Caki2 (cell line): ENCODE measurements at regions not wholly inside any gene's neighbourhood (a gene's known extent, or its start where the extent isn't known, plus 50 kb on each side); places are given as distances from the start of the nearest gene placed in this dataset.

Experiments used
- DNase-seq: peaks from one replicate; pipeline ENCODE4 v3.0.0-alpha.2; 2015; ENCODE audit warnings: low read depth
- in situ Hi-C: cut with HindIII; loops from 2 replicates; pipeline ENCODE4 v1.10.0; 2016; ENCODE audit warnings: low sequenced_read_pairs, low pct_unique_long_range_greater_than_20kb, mixed read lengths

DNA sequence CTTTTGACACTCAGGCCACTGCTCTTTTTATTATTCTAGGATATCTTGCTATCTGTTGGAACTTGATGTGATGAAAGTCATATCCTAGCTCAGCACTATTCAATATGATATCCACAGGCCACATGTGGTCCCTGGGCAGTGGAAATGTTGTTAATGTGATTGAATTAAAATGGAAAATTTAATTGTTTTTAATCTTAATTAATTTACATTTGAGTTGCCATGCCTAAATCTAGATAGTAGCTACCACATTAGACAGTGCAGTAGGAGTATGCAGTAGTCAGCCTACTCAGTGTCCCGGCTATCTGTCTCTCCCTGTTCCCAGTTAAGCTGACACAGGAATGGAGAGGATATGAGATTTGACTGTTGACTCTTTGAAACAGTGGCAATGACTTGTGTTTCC, 460.2 kb downstream of the GBE1 start:
- DNase-seq, result no peak
- in situ Hi-C loops, result no loop called here

DNA sequence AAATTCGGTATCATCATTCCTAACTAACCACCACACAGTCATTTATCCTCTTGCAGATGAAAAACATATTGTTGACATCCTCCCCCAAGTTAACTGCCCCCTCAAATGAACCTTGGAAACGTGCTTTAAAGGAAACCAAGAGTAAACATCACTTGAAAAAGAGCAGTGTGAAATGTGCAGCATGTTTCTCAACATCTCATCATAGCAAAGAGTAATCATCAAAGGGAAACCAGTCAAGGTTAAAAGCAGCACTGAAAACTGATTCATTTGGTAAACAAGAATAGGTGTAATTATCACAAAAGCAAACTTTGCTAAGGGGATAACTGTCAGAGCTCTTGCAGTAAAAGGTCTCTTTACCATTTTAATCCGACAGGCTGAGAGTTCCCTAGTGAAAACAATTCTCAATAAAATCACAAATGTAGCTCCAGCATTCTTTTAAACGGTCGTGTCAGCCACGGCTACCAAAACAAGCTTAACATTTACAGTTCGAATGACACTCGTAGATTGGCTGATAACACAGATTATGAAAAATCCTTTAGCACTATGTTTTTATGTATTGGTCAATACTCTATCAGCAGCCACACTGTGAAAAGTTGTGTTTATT, 461.0 kb downstream of the GBE1 start:
- DNase-seq, result no peak
- in situ Hi-C loops, result no loop called here

DNA sequence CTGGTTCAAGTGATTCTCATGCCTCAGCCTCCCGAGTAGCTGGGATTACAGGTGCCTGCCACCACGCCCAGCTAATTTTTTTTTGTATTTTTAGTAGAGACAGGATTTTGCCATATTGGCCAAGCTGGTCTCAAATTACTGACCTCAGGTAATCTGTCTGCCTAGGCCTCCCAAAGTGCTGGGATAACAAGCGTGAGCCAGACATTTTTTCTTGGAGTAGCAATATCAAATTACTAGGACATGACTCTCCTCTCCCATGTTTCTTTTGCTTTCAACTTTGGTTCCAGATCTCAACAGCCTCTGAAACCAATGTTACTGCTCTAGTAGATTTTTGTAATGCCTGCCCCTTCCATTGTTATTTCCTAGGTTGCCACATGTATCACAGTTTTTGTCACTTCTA, 462.0 kb downstream of the GBE1 start:
- in situ Hi-C loops, result no loop called here
- DNase-seq, result no peak

DNA sequence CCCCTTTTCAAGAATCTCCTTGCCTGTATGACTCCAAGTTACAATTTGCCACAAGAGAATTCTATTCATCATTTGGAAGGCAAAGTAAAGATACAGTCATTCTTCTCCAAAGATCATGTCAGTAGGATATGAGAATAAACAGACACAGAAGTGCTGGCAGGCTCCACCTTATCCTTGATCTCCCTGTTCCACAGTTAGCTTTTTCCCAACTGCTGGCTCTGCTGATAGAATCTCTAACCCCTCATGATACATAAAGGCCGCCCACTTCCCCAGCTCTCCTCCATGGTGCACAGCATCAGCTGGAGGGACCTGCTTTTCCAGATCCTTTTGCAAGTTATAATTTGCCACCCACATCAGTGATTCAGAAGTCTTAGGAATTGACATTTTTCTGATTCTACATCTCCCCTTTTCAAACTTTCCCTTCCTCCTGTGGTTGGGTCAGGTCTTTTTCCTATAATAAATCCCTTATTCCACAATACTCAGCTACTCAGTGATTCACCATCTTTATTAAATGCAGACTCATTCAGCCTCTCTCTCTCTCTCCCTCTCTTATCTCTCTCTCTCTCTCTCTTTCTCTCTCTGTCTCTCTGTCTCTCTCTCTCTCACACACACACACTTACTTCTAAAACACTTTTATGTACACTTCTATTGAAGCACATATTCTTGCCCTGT, 465.4 kb downstream of the GBE1 start:
- in situ Hi-C loops, result no loop called here
- no peak for DNase-seq

DNA sequence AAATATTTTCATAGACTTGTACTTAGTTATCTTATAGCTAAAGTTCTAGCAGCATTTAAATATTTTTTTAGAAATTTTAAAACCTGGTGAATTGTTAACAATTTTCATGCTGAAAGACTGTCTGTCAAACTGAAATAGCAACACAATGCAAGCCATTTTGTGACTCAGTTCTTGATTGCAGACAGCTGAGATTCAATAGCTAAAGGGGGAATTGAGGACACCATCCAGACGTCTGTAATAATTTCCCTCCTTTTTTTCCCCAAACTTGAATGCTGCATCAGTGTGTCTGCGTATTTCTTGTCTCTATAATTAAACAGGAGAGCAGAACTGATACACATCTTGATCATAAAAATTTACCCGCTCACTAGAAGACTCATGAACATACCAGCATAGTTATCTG, 468.3 kb downstream of the GBE1 start:
- DNase-seq, result no peak
- in situ Hi-C loops, result no loop called here

DNA sequence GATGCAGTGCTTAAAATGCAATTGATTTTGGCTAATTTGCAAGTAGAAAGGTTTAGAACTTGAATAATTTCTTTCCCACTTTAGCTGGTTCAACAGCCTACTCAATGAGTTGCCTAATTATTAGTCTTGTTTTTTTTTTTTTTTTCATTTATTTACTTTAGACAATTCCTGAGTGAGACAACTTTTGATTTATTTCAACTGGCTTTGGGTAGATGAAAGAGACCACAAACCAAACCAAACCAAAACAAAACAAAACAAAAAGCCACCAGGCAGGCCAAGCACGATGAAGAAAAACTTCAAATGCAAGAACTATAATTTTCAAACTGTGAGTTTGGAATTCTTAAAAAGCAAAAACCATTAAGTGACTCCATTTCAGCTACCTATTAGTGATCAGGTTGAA, 469.9 kb downstream of the GBE1 start:
- in situ Hi-C loops, result no loop called here

DNA sequence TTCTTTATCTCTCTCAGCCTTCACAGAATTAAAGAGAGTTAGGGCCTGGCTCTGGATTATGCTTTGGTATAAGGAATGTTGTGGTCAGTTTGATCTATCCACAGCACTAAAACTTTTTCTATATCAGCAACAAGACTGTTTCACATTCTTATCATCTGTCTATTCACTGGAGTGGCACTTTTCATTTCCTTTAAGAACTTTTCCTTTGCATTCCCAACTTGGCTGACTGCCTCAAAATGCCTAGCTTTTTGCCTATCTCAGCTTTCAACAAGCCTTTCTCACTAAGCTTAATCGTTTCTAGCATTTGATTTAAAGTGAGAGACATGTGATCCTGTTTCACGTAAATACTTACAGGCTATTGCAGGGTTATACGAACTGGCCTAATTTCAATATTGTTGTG, 471.8 kb downstream of the GBE1 start:
- in situ Hi-C loops, result no loop called here
- DNase-seq, result no peak

More for the DNA sequence above, 469.9 kb downstream of the GBE1 start:
- DNase-seq, result no peak

DNA sequence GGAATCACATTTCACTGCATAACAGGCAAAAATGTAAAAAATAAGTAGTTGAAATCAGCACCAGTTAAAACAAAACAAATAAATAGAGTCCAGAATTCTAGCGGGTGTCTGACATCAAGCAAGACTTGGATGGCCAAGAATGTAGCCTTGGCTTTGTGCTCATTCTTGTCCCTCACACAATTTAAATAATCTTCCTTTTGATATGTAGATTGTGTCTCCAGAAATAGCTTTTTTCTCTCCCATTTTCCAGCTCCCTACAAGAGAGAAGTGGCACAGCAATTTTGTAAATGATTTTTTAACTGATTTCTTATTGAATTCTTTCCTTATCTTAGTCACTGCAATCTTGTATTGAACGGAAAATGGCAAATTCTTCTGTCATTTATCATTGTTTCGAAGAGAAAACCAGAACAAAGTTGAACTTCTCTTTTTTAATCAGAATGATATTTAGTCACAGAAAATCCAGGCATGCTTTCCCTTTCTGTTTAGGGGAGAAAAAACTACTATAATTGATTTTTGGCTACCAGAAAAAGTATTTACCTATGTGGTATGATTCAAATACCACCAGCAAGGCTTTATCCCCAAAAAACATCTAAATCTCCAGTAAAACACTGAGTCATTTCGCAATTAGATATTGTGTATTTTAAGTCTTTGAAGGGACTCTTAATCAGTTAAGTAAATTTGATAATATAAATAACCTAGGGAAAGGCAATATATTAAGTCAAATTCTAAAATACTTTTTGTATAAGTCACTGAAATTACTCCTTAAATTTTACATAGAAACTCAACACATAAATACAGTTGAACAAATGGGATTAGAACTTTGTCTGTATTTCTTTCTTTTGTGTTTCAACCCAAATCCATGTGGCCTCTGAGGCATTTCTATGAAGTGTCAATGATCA, 481.7 kb downstream of the GBE1 start:
- no peak for DNase-seq
- in situ Hi-C loops, result no loop called here

DNA sequence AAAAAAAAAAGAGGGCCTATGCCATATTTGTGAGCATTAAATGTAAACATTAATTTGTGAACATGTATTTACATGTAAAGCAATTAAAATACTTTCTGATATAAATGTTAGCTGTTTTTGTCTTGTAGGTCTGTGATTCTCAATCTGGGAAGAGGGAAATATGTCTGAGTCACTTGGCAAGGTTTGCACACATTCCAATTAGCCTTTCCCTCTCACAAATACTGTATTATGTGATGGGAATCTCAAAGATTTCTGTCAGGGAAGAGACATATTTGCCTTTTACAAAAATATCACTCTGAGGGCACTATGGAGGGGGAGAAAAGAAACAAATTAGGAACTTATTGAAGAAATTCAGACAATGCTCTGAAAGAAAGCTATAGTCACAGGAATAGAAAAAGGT, 483.6 kb downstream of the GBE1 start:
- in situ Hi-C loops, result no loop called here
- DNase-seq, result no peak

DNA sequence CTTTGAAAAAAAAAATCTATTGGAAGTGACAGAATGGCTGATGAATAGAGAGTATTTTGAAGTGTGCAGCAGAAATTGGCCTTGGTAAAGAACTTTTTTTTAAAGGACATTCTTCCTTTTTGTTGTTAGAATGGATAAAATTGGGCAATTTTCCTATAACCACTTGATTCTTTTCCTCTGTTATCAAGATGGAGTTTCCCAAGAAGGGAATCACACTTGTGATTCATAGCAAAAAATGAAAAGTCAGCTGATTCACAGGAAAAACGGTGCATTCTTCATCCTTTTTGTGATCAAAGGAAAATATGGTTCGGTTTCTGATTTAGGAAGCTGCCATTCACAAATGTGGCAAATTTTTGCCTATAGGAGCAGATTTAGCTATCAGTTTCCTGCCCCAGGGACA, 486.8 kb downstream of the GBE1 start:
- in situ Hi-C loops, result no loop called here
- no peak for DNase-seq

DNA sequence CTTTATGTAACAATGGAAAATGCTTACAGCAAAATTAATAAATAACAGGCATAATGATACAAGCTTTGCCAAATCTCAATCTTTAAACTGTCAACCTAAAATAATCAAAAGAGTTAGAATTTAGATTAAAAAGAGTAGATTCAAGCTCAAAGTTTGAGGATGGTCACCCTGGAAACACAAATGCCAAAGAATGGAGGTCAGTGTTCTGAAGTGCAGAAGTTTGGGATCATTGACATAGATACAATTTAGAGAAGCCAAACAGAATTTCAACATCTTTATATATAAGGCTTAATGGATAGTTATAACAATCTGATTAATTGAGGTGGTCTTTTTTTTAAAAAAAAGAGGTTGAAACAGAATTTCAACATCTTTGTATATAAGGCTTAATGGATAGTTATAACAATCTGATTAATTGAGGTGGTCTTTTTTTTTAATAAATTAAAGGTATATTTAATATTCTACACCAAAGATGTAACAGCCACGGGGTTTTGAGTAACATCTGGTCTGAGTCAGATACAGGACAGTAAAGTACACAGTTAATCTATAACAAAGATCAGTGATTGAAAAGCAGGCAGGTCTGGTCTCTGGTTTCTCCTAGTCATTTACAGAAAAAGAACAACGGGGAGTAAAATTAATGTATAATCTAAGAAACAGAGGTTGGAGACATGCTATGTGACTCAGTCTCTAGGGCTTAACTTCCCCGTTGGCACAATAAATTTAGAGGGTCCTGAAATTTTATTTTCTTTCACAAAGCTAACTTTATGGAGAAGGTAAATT, 490.7 kb downstream of the GBE1 start:
- DNase-seq, result peak; percentile 64
- in situ Hi-C loops, result no loop called here

DNA sequence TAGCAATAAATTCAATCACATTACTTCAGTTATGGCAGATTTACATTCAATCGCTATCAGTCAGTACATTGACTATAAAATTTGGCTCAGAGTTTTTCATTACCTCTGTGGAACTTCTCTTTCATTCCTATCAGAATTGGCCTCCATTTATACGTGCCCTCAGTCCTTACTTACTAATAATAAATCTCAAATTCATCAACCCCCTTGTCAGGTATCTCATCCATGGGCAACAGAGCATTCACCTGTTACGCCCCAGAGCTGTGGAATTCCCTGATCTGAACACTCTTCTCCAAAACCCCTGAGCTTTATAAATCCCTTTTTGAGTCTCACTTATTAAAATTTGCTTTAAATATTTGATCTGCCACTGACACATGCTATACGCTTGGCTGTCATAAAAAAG, 492.9 kb downstream of the GBE1 start:
- in situ Hi-C loops, result no loop called here

DNA sequence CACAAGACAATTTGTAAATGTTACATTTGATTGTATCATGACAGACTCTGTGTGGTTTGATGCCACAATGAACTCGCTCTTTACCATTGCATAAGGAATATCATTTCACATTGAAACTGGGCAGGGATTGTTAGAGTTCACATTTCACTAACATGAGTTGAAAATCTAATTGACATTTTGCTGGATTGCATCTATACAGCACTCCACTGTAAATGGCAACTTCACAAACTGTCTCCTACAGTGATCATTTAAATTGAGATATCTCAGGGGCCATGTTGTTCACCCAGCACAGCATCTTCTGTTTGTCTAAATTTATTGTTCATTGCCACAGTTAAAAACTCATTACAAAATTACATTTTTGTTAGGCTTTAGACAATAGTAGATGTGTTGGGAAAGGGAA, 499.4 kb downstream of the GBE1 start:
- in situ Hi-C loops, result no loop called here
- DNase-seq, result no peak

More for the DNA sequence above, 492.9 kb downstream of the GBE1 start:
- DNase-seq, result peak; percentile 39

DNA sequence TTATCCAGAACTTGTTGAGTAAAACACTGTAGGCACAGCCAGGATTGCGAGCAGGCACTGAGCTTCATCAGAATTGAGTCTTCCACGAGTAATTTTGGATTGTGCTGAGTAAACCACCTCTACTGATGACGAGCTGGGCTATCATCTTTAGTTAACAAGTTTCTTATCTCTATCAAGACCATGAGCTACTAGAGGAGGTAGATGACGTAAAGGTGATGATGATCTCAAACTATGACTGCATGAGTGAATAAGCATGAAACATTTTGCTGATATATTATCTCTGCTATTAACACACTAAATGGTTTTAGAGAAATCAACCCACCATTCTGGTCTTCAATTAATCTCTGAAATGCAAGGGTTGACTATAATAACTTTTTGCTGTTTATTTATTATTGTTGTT, 506.0 kb downstream of the GBE1 start:
- DNase-seq, result no peak
- in situ Hi-C loops, result no loop called here

DNA sequence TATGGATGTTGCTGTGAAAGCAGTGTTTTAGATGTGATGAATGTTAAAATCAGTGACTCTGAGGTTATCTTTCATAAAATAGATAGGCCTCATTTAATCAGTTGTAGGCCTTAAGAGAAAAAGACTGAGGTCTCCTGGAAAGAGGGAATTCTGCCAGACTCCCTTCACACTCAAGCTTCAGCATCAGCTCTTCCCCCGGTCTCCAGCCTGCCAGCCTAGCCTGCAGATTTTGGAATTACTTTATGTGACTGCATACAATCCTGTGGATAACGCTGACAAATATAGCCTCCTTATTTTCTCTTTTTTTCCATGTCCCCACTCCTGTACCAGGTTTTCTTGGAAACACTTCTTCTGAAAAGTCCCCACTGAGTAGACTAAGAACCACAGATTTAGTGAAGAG, 510.3 kb downstream of the GBE1 start:
- in situ Hi-C loops, result no loop called here

DNA sequence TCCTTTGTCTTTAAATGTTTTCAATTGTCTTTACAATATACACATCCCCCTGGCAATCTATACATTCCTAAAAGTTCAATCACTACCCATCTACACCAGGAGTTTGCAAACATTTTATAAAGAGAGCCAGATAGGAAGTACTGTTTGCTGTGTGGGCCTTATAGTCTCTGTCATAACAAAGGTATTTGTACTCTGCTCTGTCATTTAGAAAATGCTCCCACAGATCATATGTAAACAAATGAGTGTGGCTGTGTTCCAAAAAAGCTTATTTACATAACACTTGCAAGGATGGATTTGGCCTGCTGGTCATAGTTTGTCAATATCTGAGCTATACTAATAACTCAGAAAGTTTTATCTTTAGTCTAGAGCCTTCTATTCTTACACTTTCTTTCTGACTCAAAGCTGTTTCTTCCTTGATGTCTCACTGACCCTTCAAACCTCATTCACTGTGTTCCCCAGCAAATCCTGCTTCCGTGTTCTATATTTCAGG, 511.9 kb downstream of the GBE1 start:
- DNase-seq, result no peak
- in situ Hi-C loops, result no loop called here

More for the DNA sequence above, 510.3 kb downstream of the GBE1 start:
- no peak for DNase-seq

DNA sequence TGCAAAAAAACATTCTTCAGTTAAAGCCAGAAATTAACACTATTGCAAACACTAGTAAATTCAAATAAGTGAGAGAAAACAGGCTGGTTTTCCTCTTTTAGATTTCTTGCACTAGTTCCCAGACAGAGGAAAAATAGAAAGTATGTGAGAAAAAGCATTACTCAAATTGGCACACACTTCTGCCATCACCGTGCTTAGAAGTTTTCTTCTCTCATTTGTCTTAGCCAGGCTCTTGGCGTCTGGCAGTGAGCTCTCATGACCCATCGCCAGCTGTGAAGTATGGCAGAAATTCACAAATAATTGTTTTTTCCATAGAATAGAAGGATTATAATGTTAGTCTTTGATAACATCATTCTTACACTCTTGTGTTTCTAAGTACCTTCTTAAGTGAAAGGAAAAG, 515.9 kb downstream of the GBE1 start:
- DNase-seq, result no peak
- in situ Hi-C loops, result no loop called here

DNA sequence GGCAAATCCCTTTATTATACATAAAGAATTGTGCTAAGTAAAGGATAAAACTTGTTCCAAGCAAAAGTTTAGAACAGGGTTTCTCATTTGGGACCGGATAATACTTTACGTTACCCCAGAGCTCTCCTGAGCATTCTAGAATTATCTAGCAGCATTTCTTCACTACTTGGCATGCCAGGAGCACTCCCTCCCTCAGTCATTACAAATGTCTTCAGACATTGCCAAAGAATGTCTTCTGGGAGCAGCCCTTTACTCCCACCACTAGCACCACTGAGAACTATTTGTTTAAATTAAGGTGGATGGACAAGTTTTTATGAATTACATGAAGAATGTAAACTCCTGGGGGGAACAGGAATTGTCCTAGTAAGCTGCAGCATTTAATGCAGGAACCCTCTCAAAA, 516.4 kb downstream of the GBE1 start:
- no peak for DNase-seq
- in situ Hi-C loops, result no loop called here

DNA sequence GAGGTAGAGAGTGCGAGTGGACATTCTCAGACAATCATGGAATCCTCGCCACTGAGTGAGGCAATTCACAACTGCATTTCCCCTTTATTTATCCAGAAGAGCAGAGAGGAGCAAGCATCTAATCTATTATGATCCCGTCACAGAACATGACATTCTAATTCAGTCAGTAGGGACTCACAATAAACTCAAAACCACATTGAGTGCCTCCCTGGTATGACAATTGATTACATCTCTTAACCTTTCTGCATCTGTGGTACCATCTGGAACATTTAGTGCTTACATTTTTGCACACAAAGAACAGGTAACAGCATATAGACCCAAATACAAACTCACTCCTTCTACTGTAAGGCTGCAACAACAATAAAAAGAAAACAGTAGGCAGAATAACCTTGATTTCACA, 517.2 kb downstream of the GBE1 start:
- in situ Hi-C loops, result no loop called here
- DNase-seq, result no peak
